Hepatocyte (in vitro differentiated cells): ENCODE measurements at regions not wholly inside any gene's neighbourhood (a gene's known extent, or its start where the extent isn't known, plus 50 kb on each side); places are given as distances from the start of the nearest gene placed in this dataset.

Source experiments
- DNase-seq: peaks from one replicate; pipeline ENCODE4 v3.0.0-alpha.2; 2016; ENCODE audit warnings: low spot score
- H2AFZ ChIP-seq: fragments of 200-600 bp; sonication (generic); 2 replicates; pipeline ENCODE4 v1.6.0; 2016; ENCODE audit warnings: antibody characterized with exemption, mild to moderate bottlenecking
- H3K27ac ChIP-seq: fragments of 200-600 bp; sonication (generic); 2 replicates; pipeline ENCODE4 v1.5.1; 2016; ENCODE audit warnings: mild to moderate bottlenecking
- H3K27me3 ChIP-seq: fragments of 200-600 bp; sonication (generic); 2 replicates; pipeline ENCODE4 v1.6.1; 2016
- H3K36me3 ChIP-seq: fragments of 200-600 bp; sonication (generic); replicated peaks from 2 replicates; pipeline ENCODE4 v1.5.1; 2016; ENCODE audit warnings: low read depth; ENCODE audit not compliant: insufficient read depth
- H3K4me1 ChIP-seq: fragments of 200-600 bp; sonication (generic); 2 replicates; pipeline ENCODE4 v1.5.1; 2016; ENCODE audit warnings: mild to moderate bottlenecking, moderate library complexity; ENCODE audit not compliant: insufficient read depth
- H3K4me2 ChIP-seq: fragments of 200-600 bp; sonication (generic); 2 replicates; pipeline ENCODE4 v1.6.0; 2016
- H3K4me3 ChIP-seq: fragments of 200-600 bp; sonication (generic); 2 replicates; pipeline ENCODE4 v1.5.1; 2016; ENCODE audit warnings: mild to moderate bottlenecking
- H3K79me2 ChIP-seq: fragments of 200-600 bp; sonication (generic); 2 replicates; pipeline ENCODE4 v1.6.0; 2017; ENCODE audit warnings: mild to moderate bottlenecking
- H3K9me2 ChIP-seq: fragments of 200-600 bp; sonication (generic); replicated peaks from 2 replicates; pipeline ENCODE4 v1.6.0; 2017; ENCODE audit warnings: mild to moderate bottlenecking; ENCODE audit not compliant: insufficient read depth
- H3K9me3 ChIP-seq: fragments of 200-600 bp; sonication (generic); 2 replicates; pipeline ENCODE4 v1.5.1; 2016; ENCODE audit warnings: low read depth, mild to moderate bottlenecking
- H4K20me1 ChIP-seq: fragments of 200-600 bp; sonication (generic); 2 replicates; pipeline ENCODE4 v1.6.0; 2016; ENCODE audit warnings: mild to moderate bottlenecking; ENCODE audit not compliant: insufficient read depth, poor library complexity, severe bottlenecking
- CTCF ChIP-seq: fragments of 200-600 bp; sonication (generic); IDR thresholded peaks from 2 replicates; pipeline ENCODE4 v1.5.1; 2016; ENCODE audit warnings: antibody characterized with exemption, mild to moderate bottlenecking; ENCODE audit not compliant: poor library complexity
- EZH2 ChIP-seq: fragments of 200-600 bp; sonication (generic); IDR thresholded peaks from 2 replicates; pipeline ENCODE4 v1.6.1; 2016; ENCODE audit warnings: antibody characterized with exemption, mild to moderate bottlenecking, borderline replicate concordance
- EZH2phosphoT487 ChIP-seq: fragments of 200-600 bp; sonication (generic); IDR thresholded peaks from one replicate; pipeline ENCODE4 v1.6.1; 2018; ENCODE audit warnings: antibody characterized with exemption, mild to moderate bottlenecking, low read depth, moderate library complexity; ENCODE audit not compliant: unreplicated experiment, severe bottlenecking
- WGBS: methylation state at CpG from one replicate; pipeline ENCODE4 v1.1.6; 2016; ENCODE audit warnings: low lambda C conversion rate; ENCODE audit errors: missing lambda C conversion rate; 5-methylcytosine and 5-hydroxymethylcytosine counted together

- no peaks in the 10 kb centered on the region for H4K20me1 ChIP-seq
- H3K36me3 ChIP-seq, result no peaks in the 10 kb centered on the region
- TF ChIP-seq EZH2 (no peak), EZH2phosphoT487 (no peak), CTCF (no peak)
- H3K79me2 ChIP-seq, result no peaks in the 10 kb centered on the region
- no peak overlapping the region for H3K4me3 ChIP-seq
- H3K4me2 ChIP-seq, result no peak overlapping the region
- no peaks in the 10 kb centered on the region for H3K9me2 ChIP-seq
- no peaks in the 10 kb centered on the region for H3K4me1 ChIP-seq
- no peaks in the 10 kb centered on the region for H3K27me3 ChIP-seq
- DNase-seq, result no peak
- 76% methylated on average over 4 of the region's 4 CpGs for WGBS
- no peaks in the 10 kb centered on the region for H3K9me3 ChIP-seq
- H3K27ac ChIP-seq, result no peak overlapping the region
- no peak overlapping the region for H2AFZ ChIP-seq
Observed at GRCh38 chr15:35834216-35834830, 288.4 kb upstream of the DPH6 start.

- no peak overlapping the region for H3K4me2 ChIP-seq
- no peaks in the 10 kb centered on the region for H4K20me1 ChIP-seq
- H3K9me2 ChIP-seq, result no peaks in the 10 kb centered on the region
- no peak overlapping the region for H3K27ac ChIP-seq
- no peaks in the 10 kb centered on the region for H3K79me2 ChIP-seq
- no peaks in the 10 kb centered on the region for H3K4me1 ChIP-seq
- H3K4me3 ChIP-seq, result no peak overlapping the region
- no peak for DNase-seq
- WGBS, result 89% methylated on average over 2 of the region's 2 CpGs
- TF ChIP-seq CTCF (no peak), EZH2 (no peak), EZH2phosphoT487 (no peak)
- no peaks in the 10 kb centered on the region for H3K36me3 ChIP-seq
- H2AFZ ChIP-seq, result no peak overlapping the region
- no peaks in the 10 kb centered on the region for H3K9me3 ChIP-seq
- no peaks in the 10 kb centered on the region for H3K27me3 ChIP-seq
Observed at GRCh38 chr15:35834866-35835265, 288.9 kb upstream of the DPH6 start.

DNA sequence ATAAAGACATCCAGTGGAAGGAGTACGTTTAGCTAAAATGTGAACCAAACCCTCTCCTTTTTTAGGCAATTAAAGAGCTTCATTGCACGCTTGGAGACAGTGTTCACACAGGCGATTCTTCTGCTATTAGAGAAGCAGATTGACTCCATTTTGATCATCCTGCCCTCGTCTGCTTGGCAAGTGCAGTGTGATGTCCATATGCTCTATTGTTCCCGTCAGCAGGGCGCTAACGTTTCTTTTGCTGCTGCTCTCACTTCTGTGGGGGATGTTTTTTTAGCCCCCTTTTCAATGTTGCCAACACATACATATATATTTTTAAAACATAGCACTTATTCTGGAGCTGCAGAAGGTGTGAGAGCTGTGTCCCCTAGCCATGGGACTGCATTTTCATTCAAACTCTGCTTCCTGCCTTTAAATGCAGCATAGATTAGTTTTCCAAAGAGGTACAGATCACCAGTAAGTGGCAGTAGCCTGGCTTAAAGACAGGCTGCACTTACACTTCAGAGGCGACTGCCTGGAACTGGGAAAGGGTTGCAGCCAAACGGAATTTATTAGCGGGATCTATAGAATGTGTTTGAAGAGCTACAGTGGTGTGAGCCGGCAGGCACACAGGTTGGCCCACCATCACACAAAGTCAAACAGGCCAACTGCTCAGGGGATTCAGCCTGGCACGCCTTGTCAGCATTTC is 292.6 kb upstream of the DPH6 start:
- Histone ChIP-seq H3K27me3 (no peaks in the 10 kb centered on the region), H3K36me3 (no peaks in the 10 kb centered on the region), H3K9me2 (no peaks in the 10 kb centered on the region), H3K4me3 (no peak overlapping the region), H2AFZ (no peak overlapping the region), H3K27ac (no peak overlapping the region), H3K79me2 (no peaks in the 10 kb centered on the region), H3K9me3 (no peaks in the 10 kb centered on the region), H4K20me1 (no peaks in the 10 kb centered on the region), H3K4me2 (no peak overlapping the region), H3K4me1 (no peaks in the 10 kb centered on the region)
- DNase-seq, result no peak
- WGBS, result 84% methylated on average over 12 of the region's 12 CpGs
- TF ChIP-seq CTCF, result no peak
- TF ChIP-seq EZH2phosphoT487, result no peak
- no peak for TF ChIP-seq EZH2
